Lower leg skin (tissue), 3 donors: ENCODE measurements at regions not wholly inside any gene's neighbourhood (a gene's known extent, or its start where the extent isn't known, plus 50 kb on each side); places are given as distances from the start of the nearest gene placed in this dataset.
"Not testable (repeated sequence)": the region's sequence is repeated elsewhere in the genome, so short reads cannot be mapped to it uniquely, and the experiment has no call there.

Experiments used
- POLR2A ChIP-seq, 2 donors: fragments of 450-650 bp; IDR thresholded peaks; one replicate each; pipeline ENCODE4 v1.6.1; 2016 to 2017; ENCODE audit warnings: antibody characterized with exemption in 2 of 2, mild to moderate bottlenecking in 1 of 2, moderate library complexity in 1 of 2
- TF ChIP-seq, protein P1 (sequence below), 3 donors: fragments of 450-650 bp; IDR thresholded peaks; one replicate each; pipeline ENCODE4 v1.5.1; 2016; ENCODE audit warnings: antibody characterized with exemption in 3 of 3, mild to moderate bottlenecking in 3 of 3, moderate library complexity in 2 of 3

DNA sequence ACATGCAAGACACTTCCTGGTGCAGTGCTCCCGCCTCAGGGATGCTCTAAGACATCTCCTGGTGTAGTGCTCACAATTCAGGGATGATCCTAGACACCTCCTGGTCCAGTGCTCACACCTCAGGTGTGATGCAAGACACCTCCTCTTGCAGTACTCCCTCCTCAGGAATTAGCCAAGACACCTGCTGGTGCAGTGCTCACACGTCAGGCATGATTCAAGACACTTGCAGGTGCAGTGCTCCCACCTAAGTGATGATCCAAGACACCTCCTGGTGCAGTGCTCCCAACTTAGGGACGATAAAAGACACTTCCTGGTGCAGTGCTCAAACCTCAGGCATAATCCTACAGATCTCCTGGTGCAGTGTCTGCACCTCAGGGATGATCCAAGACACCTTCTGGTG, 117.0 kb downstream of the ASB1 start:
- TF ChIP-seq, protein P1, sequence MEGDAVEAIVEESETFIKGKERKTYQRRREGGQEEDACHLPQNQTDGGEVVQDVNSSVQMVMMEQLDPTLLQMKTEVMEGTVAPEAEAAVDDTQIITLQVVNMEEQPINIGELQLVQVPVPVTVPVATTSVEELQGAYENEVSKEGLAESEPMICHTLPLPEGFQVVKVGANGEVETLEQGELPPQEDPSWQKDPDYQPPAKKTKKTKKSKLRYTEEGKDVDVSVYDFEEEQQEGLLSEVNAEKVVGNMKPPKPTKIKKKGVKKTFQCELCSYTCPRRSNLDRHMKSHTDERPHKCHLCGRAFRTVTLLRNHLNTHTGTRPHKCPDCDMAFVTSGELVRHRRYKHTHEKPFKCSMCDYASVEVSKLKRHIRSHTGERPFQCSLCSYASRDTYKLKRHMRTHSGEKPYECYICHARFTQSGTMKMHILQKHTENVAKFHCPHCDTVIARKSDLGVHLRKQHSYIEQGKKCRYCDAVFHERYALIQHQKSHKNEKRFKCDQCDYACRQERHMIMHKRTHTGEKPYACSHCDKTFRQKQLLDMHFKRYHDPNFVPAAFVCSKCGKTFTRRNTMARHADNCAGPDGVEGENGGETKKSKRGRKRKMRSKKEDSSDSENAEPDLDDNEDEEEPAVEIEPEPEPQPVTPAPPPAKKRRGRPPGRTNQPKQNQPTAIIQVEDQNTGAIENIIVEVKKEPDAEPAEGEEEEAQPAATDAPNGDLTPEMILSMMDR (IDR thresholded peaks at IDR 0.05): not testable (repeated sequence)
- not testable (repeated sequence) for TF ChIP-seq POLR2A (IDR thresholded peaks at IDR 0.05)
